T-helper 1 cell treated with Interleukin-12 subunit alpha and Interleukin-12 subunit beta and Interleukin-4 antibody, amounts not matched to agents 30 μg/mL and 1 μg/mL, for 36 hours (primary cell): ENCODE measurements at regions not wholly inside any gene's neighbourhood (a gene's known extent, or its start where the extent isn't known, plus 50 kb on each side); places are given as distances from the start of the nearest gene placed in this dataset.
"Not testable (repeated sequence)": the region's sequence is repeated elsewhere in the genome, so short reads cannot be mapped to it uniquely, and the experiment has no call there.

Experiments
- H3K27ac Mint-ChIP-seq: one replicate; pipeline ENCODE4 v1.8.0; 2021; ENCODE audit warnings: mild to moderate bottlenecking, mixed read lengths
- H3K27me3 Mint-ChIP-seq: one replicate; pipeline ENCODE4 v1.8.0; 2021; ENCODE audit warnings: low read depth, mixed read lengths
- H3K36me3 Mint-ChIP-seq: one replicate; pipeline ENCODE4 v1.8.0; 2021; ENCODE audit warnings: low read depth, mixed read lengths
- H3K4me1 Mint-ChIP-seq: one replicate; pipeline ENCODE4 v1.8.0; 2021; ENCODE audit warnings: low read depth, mixed read lengths
- H3K4me3 Mint-ChIP-seq: one replicate; pipeline ENCODE4 v1.8.0; 2021; ENCODE audit warnings: mild to moderate bottlenecking, moderate library complexity, mixed read lengths
- H3K9me3 Mint-ChIP-seq: one replicate; pipeline ENCODE4 v1.8.0; 2021; ENCODE audit warnings: mixed read lengths

DNA sequence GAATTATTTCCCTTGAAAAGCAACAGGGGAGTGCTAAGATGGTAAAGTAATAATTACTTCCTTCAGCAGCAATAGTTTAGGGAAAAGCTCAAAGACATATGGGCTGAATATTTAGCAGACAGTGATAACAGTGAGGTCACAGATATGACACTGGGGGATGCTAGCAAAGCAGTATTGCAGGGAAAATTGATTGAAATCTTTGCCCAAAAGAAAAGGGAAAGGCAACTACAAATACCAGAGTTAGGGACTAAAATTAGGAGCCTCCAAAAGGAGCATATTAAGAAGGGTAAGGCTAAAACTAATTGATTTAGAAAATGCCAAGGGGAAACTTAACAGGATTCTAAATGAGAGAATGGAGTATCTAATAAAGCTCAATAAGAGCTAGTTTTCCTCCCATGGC, 1191.3 kb upstream of the TENM3 start:
- H3K27me3 Mint-ChIP-seq, result no peaks in the 10 kb centered on the region
- H3K9me3 Mint-ChIP-seq, result no peaks in the 10 kb centered on the region
- no peak overlapping the region for H3K27ac Mint-ChIP-seq
- no peak overlapping the region for H3K4me3 Mint-ChIP-seq
- no peaks in the 10 kb centered on the region for H3K4me1 Mint-ChIP-seq
- H3K36me3 Mint-ChIP-seq, result no peaks in the 10 kb centered on the region

DNA sequence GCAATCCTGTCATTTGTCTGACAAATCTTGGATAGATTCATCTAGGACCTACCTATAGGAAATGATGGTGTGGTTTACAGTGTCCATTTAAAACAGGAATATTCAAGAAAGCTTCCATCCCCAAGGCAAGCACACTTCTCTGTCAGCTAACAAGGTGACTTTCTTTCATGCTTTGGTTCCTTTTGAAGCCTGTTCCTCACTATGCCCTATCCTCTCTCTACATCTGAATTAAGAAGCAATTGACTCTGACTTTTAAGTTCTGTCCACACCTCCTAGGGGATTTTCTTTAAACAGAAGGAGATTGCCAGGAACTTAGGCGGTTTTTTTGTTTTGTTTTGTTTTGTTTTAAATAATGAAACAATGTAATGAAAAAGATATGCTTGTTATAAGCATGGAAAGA, 1181.4 kb upstream of the TENM3 start:
- H3K36me3 Mint-ChIP-seq, result no peaks in the 10 kb centered on the region
- peaks cover 5% of the 10 kb centered on the region for H3K9me3 Mint-ChIP-seq
- H3K4me3 Mint-ChIP-seq, result no peak overlapping the region
- no peak overlapping the region for H3K27ac Mint-ChIP-seq
- H3K4me1 Mint-ChIP-seq, result no peaks in the 10 kb centered on the region
- H3K27me3 Mint-ChIP-seq, result no peaks in the 10 kb centered on the region

GRCh38 chr4:181063212-181063611, 1180.0 kb upstream of the TENM3 start:
- peaks cover 11% of the 10 kb centered on the region for H3K9me3 Mint-ChIP-seq
- no peaks in the 10 kb centered on the region for H3K27me3 Mint-ChIP-seq
- no peak overlapping the region for H3K4me3 Mint-ChIP-seq
- no peaks in the 10 kb centered on the region for H3K4me1 Mint-ChIP-seq
- H3K36me3 Mint-ChIP-seq, result no peaks in the 10 kb centered on the region
- no peak overlapping the region for H3K27ac Mint-ChIP-seq

GRCh38 chr4:181077341-181077740, 1165.9 kb upstream of the TENM3 start:
- no peaks in the 10 kb centered on the region for H3K4me1 Mint-ChIP-seq
- no peak overlapping the region for H3K27ac Mint-ChIP-seq
- no peaks in the 10 kb centered on the region for H3K27me3 Mint-ChIP-seq
- no peaks in the 10 kb centered on the region for H3K36me3 Mint-ChIP-seq
- H3K9me3 Mint-ChIP-seq, result no peaks in the 10 kb centered on the region
- H3K4me3 Mint-ChIP-seq, result no peak overlapping the region

DNA sequence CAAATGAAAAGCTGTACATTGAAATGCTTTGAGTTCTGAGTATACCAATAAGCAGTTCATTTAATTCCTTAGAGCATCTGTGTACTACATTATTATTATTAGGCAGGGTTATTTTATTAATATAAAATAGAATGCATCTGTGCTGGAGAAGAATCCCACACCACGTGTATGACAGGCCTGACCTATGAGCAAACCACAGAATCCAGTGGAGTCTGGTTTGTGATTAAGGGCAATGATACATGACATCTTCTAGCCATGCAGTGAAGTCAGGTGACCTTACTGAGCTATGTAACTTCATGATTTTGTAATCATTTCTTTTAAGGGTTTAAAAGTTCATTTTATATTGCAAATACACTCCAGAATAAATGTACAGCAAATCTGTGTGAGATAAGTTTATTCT, 1165.0 kb upstream of the TENM3 start:
- Mint-ChIP-seq H3K36me3 (no peaks in the 10 kb centered on the region), H3K9me3 (no peaks in the 10 kb centered on the region), H3K4me3 (no peak overlapping the region), H3K27me3 (no peaks in the 10 kb centered on the region), H3K4me1 (no peaks in the 10 kb centered on the region), H3K27ac (no peak overlapping the region)

DNA sequence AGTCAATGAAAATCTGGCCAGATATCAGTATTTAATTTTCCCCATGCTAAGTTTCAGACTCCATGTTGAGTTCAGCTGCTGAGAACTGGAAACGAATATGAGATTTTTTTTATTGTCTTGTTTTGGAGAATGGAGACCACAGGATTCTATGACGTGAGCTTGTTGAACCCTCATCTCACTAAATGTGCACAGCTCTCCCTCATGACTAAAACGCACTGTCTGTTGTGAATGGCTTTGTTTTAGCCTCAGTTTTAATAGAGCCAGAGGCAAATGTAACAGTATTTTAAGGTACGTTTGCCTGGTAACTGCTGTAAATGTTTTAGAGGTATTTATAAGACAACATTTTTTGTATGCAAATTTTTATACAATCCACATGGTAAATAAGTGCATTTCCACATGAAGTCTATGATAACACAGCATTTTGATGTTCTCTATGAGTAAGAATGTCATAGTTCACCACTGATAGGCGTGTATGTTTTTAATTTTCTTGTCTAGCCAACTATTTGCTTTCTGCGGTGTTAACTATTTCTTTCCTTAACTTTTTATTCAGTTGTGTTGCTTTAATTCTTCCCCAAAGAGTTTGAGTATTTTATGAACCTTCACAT, 1159.3 kb upstream of the TENM3 start:
- no peaks in the 10 kb centered on the region for H3K4me1 Mint-ChIP-seq
- no peaks in the 10 kb centered on the region for H3K9me3 Mint-ChIP-seq
- no peaks in the 10 kb centered on the region for H3K36me3 Mint-ChIP-seq

GRCh38 chr4:181085557-181085956, 1157.6 kb upstream of the TENM3 start:
- H3K4me3 Mint-ChIP-seq, result no peak overlapping the region
- H3K27me3 Mint-ChIP-seq, result no peaks in the 10 kb centered on the region
- no peaks in the 10 kb centered on the region for H3K36me3 Mint-ChIP-seq
- peaks cover 4% of the 10 kb centered on the region for H3K9me3 Mint-ChIP-seq
- no peak overlapping the region for H3K27ac Mint-ChIP-seq
- no peaks in the 10 kb centered on the region for H3K4me1 Mint-ChIP-seq

More for the DNA sequence above, 1159.3 kb upstream of the TENM3 start:
- Mint-ChIP-seq H3K27ac (no peak overlapping the region), H3K27me3 (no peaks in the 10 kb centered on the region), H3K4me3 (no peak overlapping the region)

GRCh38 chr4:181105487-181105886, 1137.7 kb upstream of the TENM3 start:
- Mint-ChIP-seq H3K27ac (no peak overlapping the region), H3K4me1 (no peaks in the 10 kb centered on the region), H3K36me3 (no peaks in the 10 kb centered on the region), H3K4me3 (no peak overlapping the region), H3K9me3 (no peaks in the 10 kb centered on the region), H3K27me3 (no peaks in the 10 kb centered on the region)

DNA sequence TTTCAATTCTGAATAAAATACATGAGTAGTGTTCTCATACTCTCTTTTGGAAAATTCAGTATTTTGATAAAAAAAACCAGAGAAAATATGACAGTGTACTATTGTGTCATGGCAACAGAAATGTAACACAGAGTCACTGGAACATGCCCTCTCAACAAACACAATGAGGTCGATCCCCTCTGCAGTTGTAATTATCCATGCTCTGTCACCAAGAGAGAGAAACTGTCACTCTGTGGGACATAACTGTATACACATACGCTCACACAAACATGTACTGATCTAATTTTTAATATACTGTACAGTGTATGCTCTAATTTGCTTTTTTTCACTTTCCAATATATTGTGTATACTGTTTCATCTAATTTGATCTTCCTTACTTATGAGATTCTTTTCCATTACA, 1136.8 kb upstream of the TENM3 start:
- no peaks in the 10 kb centered on the region for H3K9me3 Mint-ChIP-seq
- H3K4me1 Mint-ChIP-seq, result no peaks in the 10 kb centered on the region
- no peaks in the 10 kb centered on the region for H3K27me3 Mint-ChIP-seq
- no peaks in the 10 kb centered on the region for H3K36me3 Mint-ChIP-seq
- no peak overlapping the region for H3K27ac Mint-ChIP-seq
- H3K4me3 Mint-ChIP-seq, result no peak overlapping the region

DNA sequence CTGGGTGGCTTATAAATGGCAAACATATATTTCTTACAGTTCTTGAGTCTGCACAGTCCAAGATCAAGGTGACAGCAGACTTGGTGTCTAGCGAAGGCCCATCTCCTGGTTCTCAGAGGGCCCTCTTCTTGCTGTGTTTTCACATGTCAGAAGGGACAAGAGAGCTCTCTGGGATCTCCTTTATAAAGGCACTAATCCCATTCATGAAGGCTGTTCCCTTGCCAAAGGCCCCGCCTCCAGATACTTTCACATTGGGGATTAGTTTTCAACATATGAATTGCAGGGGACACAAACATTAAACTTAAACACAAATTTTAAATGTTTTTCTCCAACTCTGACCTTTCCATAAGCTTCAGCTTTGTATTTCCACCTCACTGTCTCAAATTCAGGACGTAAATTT, 1135.0 kb upstream of the TENM3 start:
- no peaks in the 10 kb centered on the region for H3K27me3 Mint-ChIP-seq
- H3K27ac Mint-ChIP-seq, result no peak overlapping the region
- H3K4me1 Mint-ChIP-seq, result no peaks in the 10 kb centered on the region
- H3K4me3 Mint-ChIP-seq, result no peak overlapping the region
- no peaks in the 10 kb centered on the region for H3K36me3 Mint-ChIP-seq
- no peaks in the 10 kb centered on the region for H3K9me3 Mint-ChIP-seq

- Mint-ChIP-seq H3K36me3 (no peaks in the 10 kb centered on the region), H3K27me3 (no peaks in the 10 kb centered on the region)
Observed at GRCh38 chr4:181119186-181119585, 1124.0 kb upstream of the TENM3 start.

GRCh38 chr4:181121733-181122132, 1121.5 kb upstream of the TENM3 start:
- Mint-ChIP-seq H3K27ac (no peak overlapping the region), H3K27me3 (no peaks in the 10 kb centered on the region), H3K9me3 (no peaks in the 10 kb centered on the region), H3K36me3 (no peaks in the 10 kb centered on the region), H3K4me1 (no peaks in the 10 kb centered on the region), H3K4me3 (no peak overlapping the region)

More at GRCh38 chr4:181119186-181119585, 1124.0 kb upstream of the TENM3 start:
- Mint-ChIP-seq H3K9me3 (no peaks in the 10 kb centered on the region), H3K4me1 (no peaks in the 10 kb centered on the region), H3K27ac (no peak overlapping the region), H3K4me3 (no peak overlapping the region)

DNA sequence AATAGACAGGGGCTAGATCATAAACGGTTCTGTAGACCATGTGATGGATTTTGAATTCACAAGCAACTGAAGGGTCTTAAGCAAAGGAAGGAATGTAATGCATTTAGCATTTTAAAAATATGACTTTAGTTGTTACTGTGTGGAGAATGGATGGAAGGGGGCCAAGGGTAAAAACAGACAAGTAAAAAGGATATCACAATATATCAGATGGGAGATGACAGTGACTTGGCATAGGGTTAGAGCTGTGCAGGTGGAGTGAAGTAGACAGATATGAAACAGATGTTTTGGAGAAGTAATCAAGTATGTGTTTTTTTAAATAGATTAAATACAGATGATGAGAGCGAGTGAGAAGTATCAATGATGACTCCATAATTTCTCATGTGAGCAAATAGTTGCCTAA, 1116.0 kb upstream of the TENM3 start:
- no peaks in the 10 kb centered on the region for H3K4me1 Mint-ChIP-seq
- H3K4me3 Mint-ChIP-seq, result no peak overlapping the region
- no peaks in the 10 kb centered on the region for H3K27me3 Mint-ChIP-seq
- H3K36me3 Mint-ChIP-seq, result no peaks in the 10 kb centered on the region
- H3K27ac Mint-ChIP-seq, result no peak overlapping the region
- peaks cover 16% of the 10 kb centered on the region for H3K9me3 Mint-ChIP-seq

DNA sequence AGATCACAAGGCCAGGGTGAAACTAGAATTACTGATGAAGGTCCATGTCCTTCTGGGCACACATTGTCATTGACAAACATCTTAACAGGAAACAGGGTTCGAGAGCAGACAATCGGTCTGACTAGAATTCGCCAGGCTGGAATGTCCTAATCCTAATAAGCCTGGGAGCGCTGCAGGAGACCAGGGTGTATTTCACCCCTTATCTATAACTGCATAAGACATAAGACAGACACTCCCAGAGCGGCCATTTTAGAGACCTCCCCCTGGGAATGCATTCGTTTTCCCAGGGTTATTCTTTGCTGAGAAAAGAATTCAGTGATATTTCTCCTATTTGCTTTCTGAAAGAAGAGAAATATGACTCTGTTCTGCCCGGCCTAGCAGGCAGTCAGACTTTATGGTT, 1112.9 kb upstream of the TENM3 start:
- peaks cover 16% of the 10 kb centered on the region for H3K9me3 Mint-ChIP-seq
- not testable (repeated sequence) for H3K36me3 Mint-ChIP-seq, H3K4me1 Mint-ChIP-seq, H3K27ac Mint-ChIP-seq, H3K4me3 Mint-ChIP-seq, H3K27me3 Mint-ChIP-seq

DNA sequence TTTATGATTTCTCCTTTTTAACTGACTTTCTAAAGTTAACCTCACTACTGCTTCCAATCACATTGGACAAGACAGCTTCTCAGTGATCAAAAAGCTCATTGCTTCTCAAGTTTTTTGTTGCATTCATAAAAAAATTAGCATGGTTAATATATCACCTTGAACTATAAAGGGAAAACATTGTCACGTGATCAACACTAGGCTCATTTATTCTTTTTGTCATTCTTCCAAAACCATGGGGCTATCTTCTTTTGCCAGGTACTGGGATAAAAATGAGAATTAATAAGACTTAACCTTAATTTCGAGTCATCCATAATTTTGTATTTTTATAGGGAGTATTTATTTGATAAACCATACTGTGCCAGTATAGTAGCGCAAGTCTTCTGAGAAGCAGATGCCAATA, 1105.9 kb upstream of the TENM3 start:
- Mint-ChIP-seq H3K4me3 (no peak overlapping the region), H3K4me1 (no peaks in the 10 kb centered on the region), H3K27me3 (no peaks in the 10 kb centered on the region), H3K9me3 (no peaks in the 10 kb centered on the region), H3K27ac (no peak overlapping the region), H3K36me3 (no peaks in the 10 kb centered on the region)

- no peak overlapping the region for H3K27ac Mint-ChIP-seq
- no peaks in the 10 kb centered on the region for H3K9me3 Mint-ChIP-seq
- H3K4me1 Mint-ChIP-seq, result no peaks in the 10 kb centered on the region
- H3K36me3 Mint-ChIP-seq, result no peaks in the 10 kb centered on the region
- H3K27me3 Mint-ChIP-seq, result no peaks in the 10 kb centered on the region
- no peak overlapping the region for H3K4me3 Mint-ChIP-seq
Observed at GRCh38 chr4:181138116-181138515, 1105.1 kb upstream of the TENM3 start.
